Keratinocyte (primary cell): ENCODE measurements at regions not wholly inside any gene's neighbourhood (a gene's known extent, or its start where the extent isn't known, plus 50 kb on each side); places are given as distances from the start of the nearest gene placed in this dataset.

Source experiments
- EZH2 ChIP-seq: IDR thresholded peaks from one replicate; pipeline ENCODE4 v1.6.1; 2012; ENCODE audit warnings: inconsistent platforms, mild to moderate bottlenecking, low read length, moderate library complexity
- TF ChIP-seq, protein P1 (sequence below), 3 experiments: IDR thresholded peaks in 1 of 3; conservative IDR thresholded peaks in 1 of 3; optimal IDR thresholded peaks in 1 of 3; 2 replicates in 2 of 3; 3 replicates in 1 of 3; pipeline versions ENCODE3 to v1.5.1; 2011; ENCODE audit warnings: low read length in 3 of 3, mild to moderate bottlenecking in 3 of 3, moderate library complexity in 2 of 3, control low read depth in 1 of 3, inconsistent platforms in 1 of 3; ENCODE audit not compliant: insufficient read depth in 2 of 3; ENCODE audit errors: extremely low read depth in 1 of 3

DNA sequence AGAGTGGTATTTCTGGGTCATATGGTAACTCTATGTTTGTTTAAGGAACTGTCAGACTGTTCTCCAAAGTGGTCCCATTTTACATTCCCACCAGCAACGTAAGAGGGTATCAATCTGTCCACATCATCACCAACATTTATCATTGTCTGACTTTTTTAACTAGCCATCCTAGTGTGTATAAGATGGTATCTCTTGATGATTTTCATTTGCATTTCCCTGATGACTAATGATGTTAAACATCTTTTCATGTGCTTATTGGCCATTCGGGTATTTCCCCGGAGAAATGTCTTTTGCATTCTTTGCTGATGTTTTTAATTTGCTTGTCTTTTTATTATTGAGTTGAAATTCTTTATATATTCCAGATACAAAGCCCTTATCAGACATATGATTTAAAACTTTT is 370.1 kb upstream of the NR5A2 start:
- TF ChIP-seq, protein P1, sequence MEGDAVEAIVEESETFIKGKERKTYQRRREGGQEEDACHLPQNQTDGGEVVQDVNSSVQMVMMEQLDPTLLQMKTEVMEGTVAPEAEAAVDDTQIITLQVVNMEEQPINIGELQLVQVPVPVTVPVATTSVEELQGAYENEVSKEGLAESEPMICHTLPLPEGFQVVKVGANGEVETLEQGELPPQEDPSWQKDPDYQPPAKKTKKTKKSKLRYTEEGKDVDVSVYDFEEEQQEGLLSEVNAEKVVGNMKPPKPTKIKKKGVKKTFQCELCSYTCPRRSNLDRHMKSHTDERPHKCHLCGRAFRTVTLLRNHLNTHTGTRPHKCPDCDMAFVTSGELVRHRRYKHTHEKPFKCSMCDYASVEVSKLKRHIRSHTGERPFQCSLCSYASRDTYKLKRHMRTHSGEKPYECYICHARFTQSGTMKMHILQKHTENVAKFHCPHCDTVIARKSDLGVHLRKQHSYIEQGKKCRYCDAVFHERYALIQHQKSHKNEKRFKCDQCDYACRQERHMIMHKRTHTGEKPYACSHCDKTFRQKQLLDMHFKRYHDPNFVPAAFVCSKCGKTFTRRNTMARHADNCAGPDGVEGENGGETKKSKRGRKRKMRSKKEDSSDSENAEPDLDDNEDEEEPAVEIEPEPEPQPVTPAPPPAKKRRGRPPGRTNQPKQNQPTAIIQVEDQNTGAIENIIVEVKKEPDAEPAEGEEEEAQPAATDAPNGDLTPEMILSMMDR (optimal IDR thresholded peaks at IDR 0.05 in 1 of 3, IDR thresholded peaks at IDR 0.05 in 1 of 3, conservative IDR thresholded peaks at IDR 0.05 in 1 of 3; ENCODE audit: extremely low read depth in 1 of 3, insufficient read depth in 2 of 3, low read length in 3 of 3), result no peak
- no peak for TF ChIP-seq EZH2
